HCEC 1CT (cell line): ENCODE measurements at regions not wholly inside any gene's neighbourhood (a gene's known extent, or its start where the extent isn't known, plus 50 kb on each side); places are given as distances from the start of the nearest gene placed in this dataset.

Experiments
- DNase-seq: peaks from one replicate; pipeline ENCODE4 v3.0.0-alpha.2; 2017

DNA sequence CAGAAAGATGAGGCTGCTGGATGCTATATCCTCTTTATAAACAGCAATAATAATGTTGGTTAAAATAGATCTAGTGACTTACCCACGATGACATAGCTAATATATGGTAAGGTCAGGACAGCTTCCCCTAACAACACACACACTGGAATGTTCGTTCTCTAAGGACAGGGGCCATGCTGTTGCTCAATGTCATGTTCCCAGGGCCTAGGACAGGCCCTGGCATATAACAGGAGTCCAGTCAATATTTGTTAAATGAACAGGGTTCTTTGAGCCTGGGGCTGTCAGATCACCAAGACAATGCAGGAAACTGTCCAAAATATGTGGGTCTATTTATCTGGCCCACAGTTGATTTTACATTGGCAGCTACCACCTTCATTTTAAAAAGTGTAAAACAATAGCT lies 207.1 kb upstream of the MEX3C start:
- no peak for DNase-seq

GRCh38 chr18:51405683-51406477 lies 208.4 kb upstream of the MEX3C start:
- DNase-seq: no peak

DNA sequence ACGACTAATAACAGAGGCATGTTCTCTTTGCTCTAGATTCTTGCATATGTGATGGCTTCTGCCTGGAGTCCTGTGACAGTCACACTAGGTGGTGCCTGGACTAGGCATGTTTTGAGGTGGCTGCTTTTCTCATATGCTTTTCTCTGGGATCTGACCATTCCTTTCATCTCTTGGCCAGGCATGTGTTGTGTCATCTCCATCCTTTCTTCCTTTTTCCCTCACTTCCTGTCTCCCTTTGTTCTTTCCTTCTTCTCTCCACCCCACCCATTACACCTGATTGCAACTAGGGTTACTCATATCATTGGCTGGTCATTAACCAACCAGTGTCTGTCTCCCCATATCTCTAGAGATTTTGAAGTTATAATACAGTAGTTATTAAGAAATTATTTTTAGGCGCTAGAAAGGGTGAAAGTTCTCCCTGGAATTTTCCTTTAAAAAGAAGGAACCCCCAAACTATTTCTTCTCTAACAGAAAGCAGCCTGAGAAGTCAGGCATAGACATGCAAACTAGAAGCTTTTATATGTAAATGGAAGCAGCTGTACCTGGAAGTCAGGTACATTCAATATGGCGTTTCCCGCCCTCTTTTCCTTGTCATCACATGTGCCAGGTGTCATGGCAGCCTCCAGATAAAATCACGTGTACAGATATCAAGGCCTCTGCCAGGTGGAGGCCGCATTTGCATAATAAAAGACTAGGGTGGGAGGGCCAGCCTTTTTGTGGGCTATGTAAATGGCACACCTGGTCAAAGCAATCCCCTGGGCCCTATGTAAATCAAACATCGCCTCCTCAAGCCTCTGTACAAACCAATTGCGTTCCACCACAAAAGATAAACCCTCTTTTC lies 220.4 kb upstream of the MEX3C start:
- no peak for DNase-seq

DNA sequence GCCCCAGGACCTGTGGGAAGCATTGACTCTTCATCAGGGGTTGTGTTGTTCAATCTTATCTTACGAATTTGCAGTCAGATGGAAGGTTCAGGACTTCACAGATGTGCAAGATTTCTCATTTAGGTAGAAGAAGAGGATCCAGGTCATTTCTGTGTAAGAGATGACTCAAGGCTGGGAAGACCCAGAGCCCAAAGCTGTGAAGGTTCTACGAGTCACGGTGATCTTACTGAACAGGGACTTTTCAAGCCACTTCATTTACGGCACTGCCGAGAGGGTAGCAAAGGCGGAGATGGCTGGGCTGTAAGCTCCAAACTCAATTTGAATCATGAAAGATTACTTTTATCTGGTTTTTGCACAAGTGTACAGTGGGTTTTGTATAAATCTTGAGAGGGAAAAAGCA lies 228.0 kb upstream of the MEX3C start:
- no peak for DNase-seq

GRCh38 chr18:51425889-51426288 lies 228.4 kb upstream of the MEX3C start:
- no peak for DNase-seq

DNA sequence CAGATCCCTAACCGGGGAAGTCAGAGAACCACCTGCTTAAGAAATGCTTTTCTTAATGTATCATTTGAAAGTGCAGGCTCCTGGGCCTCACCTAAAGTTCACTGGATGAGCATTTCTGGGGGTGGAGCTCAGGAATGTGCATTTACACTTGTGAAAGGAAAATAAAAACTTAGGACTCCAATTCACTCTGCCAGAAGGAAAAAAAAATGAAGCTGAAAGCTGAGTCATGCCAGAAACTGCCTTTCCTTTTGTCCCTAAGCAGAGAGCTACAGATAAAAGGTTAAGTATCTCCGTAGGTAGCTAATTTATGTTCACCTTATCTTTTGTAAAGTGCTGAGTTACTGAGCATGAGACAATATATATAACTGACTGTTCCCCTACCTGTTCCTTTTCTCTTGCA lies 229.5 kb upstream of the MEX3C start:
- DNase-seq: no peak

GRCh38 chr18:51429644-51430043 lies 232.2 kb upstream of the MEX3C start:
- DNase-seq: no peak

DNA sequence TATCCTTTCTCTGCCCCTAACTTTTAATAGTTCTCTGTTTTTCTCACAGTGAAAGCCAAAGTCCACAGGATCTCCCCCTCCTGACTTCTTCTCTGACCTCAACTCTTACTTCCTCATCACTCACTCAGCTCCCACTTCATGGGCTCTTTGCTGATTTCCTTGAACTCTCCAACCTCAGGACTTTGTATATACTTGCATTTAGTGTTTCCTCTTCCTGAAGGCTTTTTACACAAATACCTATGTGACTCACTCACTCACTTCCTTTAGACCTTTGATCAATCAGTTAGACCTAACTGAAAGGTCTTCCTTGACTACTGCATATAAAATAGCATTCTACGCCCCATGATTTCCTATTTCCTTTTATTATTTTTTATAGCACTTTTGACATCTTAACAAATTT lies 233.1 kb upstream of the MEX3C start:
- no peak for DNase-seq

GRCh38 chr18:51433296-51433695 lies 235.8 kb upstream of the MEX3C start:
- DNase-seq: no peak

GRCh38 chr18:51433881-51434280 lies 236.4 kb upstream of the MEX3C start:
- DNase-seq: no peak

DNA sequence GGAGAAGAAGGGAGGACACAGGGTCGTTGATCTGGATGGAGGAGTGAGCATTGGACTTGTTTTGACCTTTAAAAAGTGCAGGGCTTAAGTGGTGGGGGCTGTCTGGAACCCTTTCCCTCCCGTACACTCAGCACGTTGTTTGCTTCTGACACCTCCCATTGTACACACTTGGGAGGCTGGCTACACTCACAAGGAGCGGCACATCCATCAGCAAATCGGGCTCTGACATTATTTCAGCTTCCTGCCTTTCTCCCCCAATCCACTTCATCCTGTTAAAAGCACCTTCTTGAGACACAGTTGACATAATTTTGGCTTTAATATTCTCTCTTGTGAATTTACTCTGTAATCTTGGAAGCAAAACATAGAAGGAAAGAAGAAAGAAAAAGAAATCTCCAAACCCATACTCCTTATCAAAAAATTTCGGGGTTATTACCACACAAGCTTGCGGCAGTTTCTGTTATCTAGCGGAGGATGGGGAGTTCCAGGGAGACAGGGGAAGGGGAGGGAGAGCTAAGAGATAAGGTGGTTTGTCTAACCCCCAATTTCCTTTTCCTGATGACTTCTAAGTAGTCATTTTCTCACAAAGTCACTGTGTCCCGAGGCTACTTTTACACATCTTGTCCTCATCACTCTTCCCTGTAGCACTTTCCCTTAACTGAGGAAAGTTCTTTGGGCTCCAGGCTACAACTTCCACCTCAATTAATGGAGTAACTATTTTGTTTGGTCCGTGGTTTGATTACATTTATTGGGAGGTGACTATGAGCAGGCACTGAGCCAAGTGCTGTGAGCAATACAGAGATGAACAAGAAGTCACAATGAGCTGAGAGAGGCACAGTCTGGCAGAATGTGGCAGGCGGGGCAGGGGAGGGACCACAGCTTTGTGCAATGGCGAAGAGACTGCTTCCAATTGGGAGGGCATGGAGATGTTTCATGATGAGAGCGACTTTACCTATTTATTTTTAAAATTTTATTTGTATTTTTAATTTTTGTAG lies 240.1 kb upstream of the MEX3C start:
- no peak for DNase-seq

- DNase-seq: no peak
These were observed 241.4 kb upstream of the MEX3C start for GRCh38 chr18:51438797-51439350.

DNA sequence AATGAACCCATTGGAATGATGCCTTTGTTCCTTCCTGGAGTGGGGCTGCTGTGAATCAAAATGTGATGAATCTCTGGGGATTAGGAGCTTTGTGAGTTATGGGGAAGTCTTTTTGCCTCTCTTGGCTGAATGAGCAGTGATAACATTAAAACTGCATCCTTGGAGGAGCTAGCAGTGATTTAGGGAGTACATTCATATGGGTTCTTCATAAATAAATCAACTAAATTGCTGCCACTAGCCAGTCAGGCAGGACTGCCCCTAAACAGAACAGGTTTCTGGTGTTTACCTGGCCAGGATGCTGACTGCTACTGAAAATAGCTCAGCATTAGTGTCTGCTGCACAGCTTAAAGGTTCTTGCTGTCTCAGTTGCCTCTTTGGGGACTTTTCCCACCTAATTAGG lies 244.5 kb upstream of the MEX3C start:
- no peak for DNase-seq

- DNase-seq: no peak
These were observed 249.2 kb upstream of the MEX3C start for GRCh38 chr18:51446571-51447210.

- no peak for DNase-seq
These were observed 250.2 kb upstream of the MEX3C start for GRCh38 chr18:51447351-51448342.

DNA sequence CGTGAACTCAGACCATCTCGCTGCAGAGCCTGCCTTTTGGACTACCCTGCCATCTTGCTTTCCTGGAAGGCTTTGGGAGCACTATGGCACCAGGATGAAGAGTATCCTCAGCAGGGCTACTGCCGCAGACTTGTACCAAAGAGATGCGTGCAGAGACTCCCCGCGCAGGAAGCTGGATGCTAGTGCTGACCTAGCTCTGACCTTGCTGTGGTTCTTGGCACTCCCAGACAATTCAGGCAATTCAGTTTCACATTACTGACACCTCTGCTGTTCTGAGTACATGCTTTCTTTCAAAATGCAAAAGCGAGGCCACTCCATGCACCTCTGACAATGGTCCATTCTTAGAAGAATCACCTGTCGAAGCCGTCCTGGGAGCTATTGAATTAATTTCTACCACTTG lies 251.5 kb upstream of the MEX3C start:
- DNase-seq: no peak

DNA sequence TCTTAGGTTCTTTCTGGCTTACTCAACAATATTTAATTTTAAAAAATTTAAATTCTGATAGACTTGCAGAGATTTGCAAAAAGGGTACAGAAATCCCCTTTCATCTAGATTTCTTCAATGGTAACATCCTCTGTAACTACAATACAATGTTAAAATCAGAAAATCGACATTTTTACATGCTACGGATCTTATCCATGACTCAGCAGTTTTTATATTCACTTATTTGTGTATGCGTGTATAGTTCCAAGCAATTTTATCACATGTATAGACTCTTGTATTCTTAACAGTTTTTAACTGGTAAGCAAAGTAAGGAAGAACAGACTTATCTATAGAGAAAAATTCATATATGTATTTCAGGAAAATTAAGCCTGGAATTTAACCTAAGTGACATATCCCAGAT lies 256.1 kb upstream of the MEX3C start:
- no peak for DNase-seq

GRCh38 chr18:51458861-51459260 lies 261.4 kb upstream of the MEX3C start:
- no peak for DNase-seq

DNA sequence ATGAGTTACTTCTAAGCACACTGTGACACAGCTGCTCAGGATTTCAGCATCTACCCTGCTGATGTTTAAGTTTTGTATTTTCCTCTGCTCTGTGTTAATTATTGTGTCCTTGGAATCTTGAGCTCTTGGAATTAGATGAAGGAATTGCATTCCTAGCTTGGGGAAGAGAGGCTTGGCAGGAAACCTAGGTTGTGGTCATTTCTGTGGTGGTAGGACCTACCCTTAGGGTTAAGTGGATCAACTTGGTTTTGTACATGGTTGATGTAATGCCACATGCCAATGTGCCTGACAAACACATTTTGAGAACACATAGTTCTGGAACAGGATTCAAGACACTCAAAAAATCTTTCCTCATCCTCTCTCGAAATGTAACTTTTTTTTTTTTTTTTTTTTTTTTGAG lies 264.5 kb upstream of the MEX3C start:
- no peak for DNase-seq

DNA sequence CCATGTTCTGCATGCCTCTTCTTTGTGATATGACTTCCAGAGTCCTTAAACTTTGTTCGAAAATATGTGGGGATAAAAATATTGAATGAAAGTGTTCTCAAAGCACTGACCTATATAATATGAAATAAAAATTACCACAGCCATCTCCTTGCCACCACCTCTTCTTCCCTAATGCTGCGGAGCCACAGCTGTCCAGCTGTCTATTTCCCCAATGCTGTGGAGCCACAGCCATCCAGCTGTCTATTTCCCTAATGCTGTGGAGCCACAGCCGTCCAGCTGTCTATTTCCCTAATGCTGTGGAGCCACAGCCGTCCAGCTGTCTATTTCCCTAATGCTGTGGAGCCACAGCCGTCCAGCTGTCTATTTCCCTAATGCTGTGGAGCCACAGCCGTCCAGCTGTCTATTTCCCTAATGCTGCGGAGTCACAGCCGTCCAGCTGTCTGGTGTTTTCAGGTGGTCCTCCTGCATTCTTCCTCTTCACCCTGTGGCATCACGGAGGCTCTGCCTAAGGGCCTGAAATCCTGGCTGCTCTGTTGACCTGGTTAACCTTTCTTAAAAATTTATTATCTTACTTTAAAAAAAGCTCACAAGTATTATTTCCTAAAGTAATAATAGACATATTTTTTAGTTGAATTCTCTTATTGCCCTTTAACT lies 266.1 kb upstream of the MEX3C start:
- DNase-seq: no peak
